ENCODE measurements at regions not wholly inside any gene's neighbourhood (a gene's known extent, or its start where the extent isn't known, plus 50 kb on each side); places are given as distances from the start of the nearest gene placed in this dataset.

- H2AFZ ChIP-seq (replicated peaks; ENCODE audit: low read length, poor library complexity) = no peak overlapping the region
- H3K79me1 ChIP-seq (ENCODE audit: low read depth in 1 of 2, low read length in 2 of 2) = no peaks in the 10 kb centered on the region
- no peaks in the 10 kb centered on the region for H3K9me1 ChIP-seq (ENCODE audit: insufficient read depth, low read length)
- no peak overlapping the region for H2AK9ac ChIP-seq (replicated peaks; ENCODE audit: low read depth, low read length, poor library complexity)
- CTCF ChIA-PET = no interaction called here
- no CpG with 5 or more reads among the region's 1 CpG for WGBS, 2 experiments (ENCODE audit: extremely low coverage in 2 of 2, insufficient read length in 1 of 2)
- H3K9me3 ChIP-seq (ENCODE audit: control insufficient read depth, insufficient read depth, low read length) = no peaks in the 10 kb centered on the region
- no peaks in the 10 kb centered on the region for H3K4me1 ChIP-seq (ENCODE audit: control insufficient read depth, insufficient read depth, low read length)
- H2BK120ac ChIP-seq (ENCODE audit: low read depth, low read length) = no peak overlapping the region
- no peaks in the 10 kb centered on the region for H3K36me3 ChIP-seq (ENCODE audit: control insufficient read depth, insufficient read depth, low read length)
- no peak overlapping the region for H2BK15ac ChIP-seq (ENCODE audit: low read depth, low read length)
- H3K9ac ChIP-seq (ENCODE audit: low read depth, low read length) = no peak overlapping the region
- no peak overlapping the region for H3K56ac ChIP-seq (ENCODE audit: extremely low read depth, insufficient read depth, low read length)
- H3K23ac ChIP-seq (ENCODE audit: low read depth, low read length) = no peak overlapping the region
- H4K5ac ChIP-seq (ENCODE audit: low read depth, low read length) = no peak overlapping the region
- no peak overlapping the region for H3K4ac ChIP-seq (ENCODE audit: low read depth, low read length)
- H4K8ac ChIP-seq (ENCODE audit: low read depth in 2 of 2, low read length in 2 of 2) = no peak overlapping the region
- DNase-seq (peak; percentile 9), ATAC-seq (ENCODE audit: low read depth) (no peak)
- H3K4me3 ChIP-seq (ENCODE audit: insufficient read depth, low read depth, low read length) = no peak overlapping the region
- no peak overlapping the region for H3K14ac ChIP-seq (replicated peaks; ENCODE audit: low read depth, low read length)
- no peaks in the 10 kb centered on the region; the same call in 1 of the 2 replicates for H3K27me3 ChIP-seq (ENCODE audit: control insufficient read depth, insufficient read depth, low read length)
- no peak overlapping the region for H2BK5ac ChIP-seq (ENCODE audit: low read depth, low read length, poor library complexity, severe bottlenecking)
- dilution Hi-C loops (cut with HindIII; ENCODE audit: low sequenced_read_pairs, unreplicated experiment) = no loop called here
- intact Hi-C loops (cut with micrococcal nuclease) = no loop called here
- no peak overlapping the region for H2BK20ac ChIP-seq (ENCODE audit: low read depth, low read length)
- in situ Hi-C loops (cut with MboI; ENCODE audit: low sequenced_read_pairs) = loop anchor here (25.0 kb wide), 1 partner anchor 1342 kb away; no protein-coding TSS in a partner anchor
- no peak overlapping the region for H3K18ac ChIP-seq (ENCODE audit: low read depth, low read length)
- no peak overlapping the region for H3K27ac ChIP-seq (ENCODE audit: insufficient read depth, low read length)
- no peak overlapping the region for H2AK5ac ChIP-seq (ENCODE audit: low read depth, low read length)
- H4K20me1 ChIP-seq (ENCODE audit: insufficient read depth, low read length) = no peaks in the 10 kb centered on the region
- POLR2A ChIA-PET (ENCODE audit: unreplicated experiment) = no interaction called here
- no peak overlapping the region for H3K4me2 ChIP-seq (ENCODE audit: low read depth, low read length)
- no peak overlapping the region for H4K91ac ChIP-seq (ENCODE audit: insufficient read depth, low read depth, low read length)
- TF ChIP-seq MAZ (IDR thresholded peaks at IDR 0.05; ENCODE audit: borderline replicate concordance, low read depth, low read length) = no peak
- no peak for TF ChIP-seq RFX5 (IDR thresholded peaks at IDR 0.05; ENCODE audit: low read depth, low read length)
- no peak for TF ChIP-seq RCOR1 (IDR thresholded peaks at IDR 0.05; ENCODE audit: insufficient replicate concordance, low read length)
- no peak for TF ChIP-seq POLR2A (IDR thresholded peaks at IDR 0.05; ENCODE audit: low read depth, low read length)
- no peak for TF ChIP-seq MXI1 (IDR thresholded peaks at IDR 0.05; ENCODE audit: borderline replicate concordance, low read depth, low read length)
- TF ChIP-seq RAD21 (IDR thresholded peaks at IDR 0.05; ENCODE audit: low read length) = no peak
- no peak for TF ChIP-seq CHD1 (IDR thresholded peaks at IDR 0.05; ENCODE audit: low read depth, low read length)
- no peak for TF ChIP-seq SMC3 (IDR thresholded peaks at IDR 0.05; ENCODE audit: low read depth, low read length)
- no peak for TF ChIP-seq NFE2L2 (IDR thresholded peaks at IDR 0.05; ENCODE audit: low read depth, low read length)
- BruUV-seq (replicated peaks) = no TSS peak
Measured at GRCh38 chr9:73219985-73220626, 68.4 kb downstream of the ANXA1 start.

Measured in IMR-90 (cell line).